Spleen (tissue), 11 donors: ENCODE measurements at regions not wholly inside any gene's neighbourhood (a gene's known extent, or its start where the extent isn't known, plus 50 kb on each side); places are given as distances from the start of the nearest gene placed in this dataset.

Experiments used
- DNase-seq: peaks from one replicate; pipeline ENCODE4 v3.0.0-alpha.2; 2020
- H3K27ac ChIP-seq, 8 donors: fragments of 200-600 bp; sonication (generic) in 7 of 8; 1 replicate in 4 of 8; 2 replicates in 4 of 8; pipeline versions ENCODE4 v1.5.0 to v1.8.0; 2016 to 2021; ENCODE audit warnings: inconsistent platforms in 4 of 8, mild to moderate bottlenecking in 4 of 8, moderate library complexity in 1 of 8
- H3K27me3 ChIP-seq, 7 donors: fragments of 200-600 bp; sonication (generic) in 6 of 7; replicated peaks in 1 of 7; 1 replicate in 4 of 7; 2 replicates in 3 of 7; pipeline versions ENCODE4 v1.5.0 to v1.8.0; 2016 to 2021; ENCODE audit warnings: inconsistent platforms in 3 of 7, mild to moderate bottlenecking in 1 of 7
- H3K36me3 ChIP-seq, 6 donors: fragments of 200-600 bp; sonication (generic) in 5 of 6; 1 replicate in 4 of 6; 2 replicates in 2 of 6; pipeline versions ENCODE4 v1.5.0 to v1.8.0; 2016 to 2021; ENCODE audit warnings: inconsistent platforms in 2 of 6
- H3K4me1 ChIP-seq, 6 donors: fragments of 200-600 bp; sonication (generic) in 5 of 6; 1 replicate in 3 of 6; 2 replicates in 3 of 6; pipeline versions ENCODE4 v1.5.0 to v1.8.0; 2016 to 2021; ENCODE audit warnings: inconsistent platforms in 3 of 6
- H3K4me3 ChIP-seq, 8 donors: fragments of 200-600 bp; sonication (generic) in 7 of 8; 1 replicate in 4 of 8; 2 replicates in 4 of 8; pipeline versions ENCODE4 v1.5.0 to v1.8.0; 2016 to 2021; ENCODE audit warnings: inconsistent platforms in 4 of 8, mild to moderate bottlenecking in 4 of 8, moderate library complexity in 2 of 8
- H3K9me3 ChIP-seq, 8 donors: fragments of 200-600 bp; sonication (generic) in 7 of 8; 1 replicate in 4 of 8; 2 replicates in 4 of 8; pipeline versions ENCODE4 v1.5.0 to v1.8.0; 2016 to 2021; ENCODE audit warnings: inconsistent platforms in 4 of 8
- CTCF ChIP-seq, 11 experiments: fragments of 200-600 bp in 7 of 11; fragments of 450-650 bp in 4 of 11; sonication (generic) in 4 of 11; IDR thresholded peaks in 8 of 11; conservative IDR thresholded peaks in 3 of 11; 1 replicate in 7 of 11; 2 replicates in 4 of 11; pipeline versions ENCODE4 v1.4.0 to v1.8.0; 2016 to 2021; ENCODE audit warnings: antibody characterized with exemption in 11 of 11, inconsistent platforms in 4 of 11, mild to moderate bottlenecking in 1 of 11
- POLR2A ChIP-seq, 3 donors: fragments of 450-650 bp; IDR thresholded peaks; one replicate each; pipeline ENCODE4 v1.5.1; 2017; ENCODE audit warnings: antibody characterized with exemption in 3 of 3, mild to moderate bottlenecking in 1 of 3
- POLR2AphosphoS5 ChIP-seq, 3 donors: sonication (generic); formaldehyde crosslinking; IDR thresholded peaks; one replicate each; pipeline ENCODE4 v1.5.1; 2017; ENCODE audit warnings: antibody characterized with exemption in 3 of 3
- WGBS, 5 donors: extraction: QIAGEN DNeasy Blood & Tissue Kit in 3 of 5; methylation state at CpG; one replicate each; pipeline versions ENCODE4 v1.1.5 to v1.1.7; 2013 to 2018; 5-methylcytosine and 5-hydroxymethylcytosine counted together
- intact Hi-C: fragments of 100-400 bp; cut with DNase I; formaldehyde crosslinking; loops from one replicate; pipeline ENCODE4 v1.15.0; 2023; ENCODE audit warnings: low total_unique reads
- donor health status: healthy with polysubstance abuse.
- donor health status: DM: no; HTN: no; CAD: no; lungs with moderate emphysema.
- donor health status: DM: no; HTN: no; CAD: no.
- donor health status: Bipolar disorder and iron deficiency.
- donor health status: healthy.
- donor health status: DM: no; HTN: no; CAD: no.
- donor health status: DM: yes; HTN: yes; CAD: no.

- TF ChIP-seq POLR2AphosphoS5 (IDR thresholded peaks at IDR 0.05) (no peak), CTCF (IDR thresholded peaks at IDR 0.05 in 8 of 11, conservative IDR thresholded peaks at IDR 0.05 in 3 of 11) (no peak), POLR2A (IDR thresholded peaks at IDR 0.05) (no peak)
- no peaks in the 10 kb centered on the region for H3K4me1 ChIP-seq
- H3K9me3 ChIP-seq, result peaks cover 0 to 45% (median 26%) of the 10 kb centered on the region in 8 donors
- intact Hi-C loops, result no loop called here
- DNase-seq, result no peak
- WGBS, 5 donors, result 51 to 73% (median 59%) methylated on average over 4 to 5 of the region's 5 CpGs
- no peaks in the 10 kb centered on the region for H3K27me3 ChIP-seq
- no peak overlapping the region for H3K4me3 ChIP-seq
- no peak overlapping the region for H3K27ac ChIP-seq
- no peaks in the 10 kb centered on the region for H3K36me3 ChIP-seq
These were observed 243.0 kb downstream of the BMP2 start for GRCh38 chr20:7010527-7010926.

- intact Hi-C loops, result no loop called here
- DNase-seq, result no peak
- Histone ChIP-seq H3K4me1 (no peaks in the 10 kb centered on the region), H3K36me3 (no peaks in the 10 kb centered on the region), H3K27ac (no peak overlapping the region), H3K27me3 (no peaks in the 10 kb centered on the region), H3K4me3 (no peak overlapping the region), H3K9me3 (peaks cover 0 to 4% (median under 1%) of the 10 kb centered on the region in 8 donors)
- 23 to 51% (median 49%) methylated on average over 1 of the region's 1 CpG for WGBS, 5 donors
- no peak for TF ChIP-seq POLR2AphosphoS5 (IDR thresholded peaks at IDR 0.05)
- TF ChIP-seq CTCF (IDR thresholded peaks at IDR 0.05 in 8 of 11, conservative IDR thresholded peaks at IDR 0.05 in 3 of 11), result no peak
These were observed 247.8 kb downstream of the BMP2 start for GRCh38 chr20:7015257-7015656.

GRCh38 chr20:7022597-7022996, 255.1 kb downstream of the BMP2 start:
- TF ChIP-seq CTCF (IDR thresholded peaks at IDR 0.05 in 8 of 11, conservative IDR thresholded peaks at IDR 0.05 in 3 of 11) (no peak), POLR2AphosphoS5 (IDR thresholded peaks at IDR 0.05) (no peak), POLR2A (IDR thresholded peaks at IDR 0.05) (no peak)
- DNase-seq, result no peak
- no peaks in the 10 kb centered on the region for H3K4me1 ChIP-seq
- intact Hi-C loops, result no loop called here
- peaks cover 0 to 36% (median 16%) of the 10 kb centered on the region in 8 donors for H3K9me3 ChIP-seq
- H3K27ac ChIP-seq, result no peak overlapping the region
- 53 to 78% (median 63%) methylated on average over 1 of the region's 1 CpG for WGBS, 5 donors
- no peaks in the 10 kb centered on the region for H3K27me3 ChIP-seq
- H3K36me3 ChIP-seq, result no peaks in the 10 kb centered on the region
- H3K4me3 ChIP-seq, result no peak overlapping the region

GRCh38 chr20:7025635-7026034, 258.1 kb downstream of the BMP2 start:
- 32 to 48% (median 41%) methylated on average over 4 of the region's 4 CpGs for WGBS, 5 donors
- no peak overlapping the region for H3K4me3 ChIP-seq
- TF ChIP-seq CTCF (IDR thresholded peaks at IDR 0.05 in 8 of 11, conservative IDR thresholded peaks at IDR 0.05 in 3 of 11), result no peak
- no peak for TF ChIP-seq POLR2AphosphoS5 (IDR thresholded peaks at IDR 0.05)
- TF ChIP-seq POLR2A (IDR thresholded peaks at IDR 0.05), result no peak
- no peaks in the 10 kb centered on the region for H3K27me3 ChIP-seq
- intact Hi-C loops, result no loop called here
- peaks cover 0 to 36% (median 16%) of the 10 kb centered on the region in 8 donors for H3K9me3 ChIP-seq
- H3K4me1 ChIP-seq, result no peaks in the 10 kb centered on the region
- no peaks in the 10 kb centered on the region for H3K36me3 ChIP-seq
- DNase-seq, result no peak
- no peak overlapping the region for H3K27ac ChIP-seq
